GM23248 (cell line): ENCODE measurements at regions not wholly inside any gene's neighbourhood (a gene's known extent, or its start where the extent isn't known, plus 50 kb on each side); places are given as distances from the start of the nearest gene placed in this dataset.

Source experiments
- EZH2 ChIP-seq: fragments of 200-600 bp; sonication (generic); IDR thresholded peaks from 2 replicates; pipeline ENCODE4 v1.6.1; 2018; ENCODE audit warnings: antibody characterized with exemption, mild to moderate bottlenecking; ENCODE audit not compliant: insufficient read depth, poor library complexity, severe bottlenecking
- EZH2phosphoT487 ChIP-seq: fragments of 200-600 bp; sonication (generic); IDR thresholded peaks from 2 replicates; pipeline ENCODE4 v1.6.1; 2018; ENCODE audit warnings: antibody characterized with exemption, moderate library complexity, mild to moderate bottlenecking, low read depth; ENCODE audit not compliant: insufficient read depth

GRCh38 chr2:236776206-236776605 lies 206.6 kb downstream of the ACKR3 start:
- TF ChIP-seq EZH2phosphoT487 (no peak), EZH2 (no peak)
